Astrocyte (in vitro differentiated cells and primary cell): ENCODE measurements at regions not wholly inside any gene's neighbourhood (a gene's known extent, or its start where the extent isn't known, plus 50 kb on each side); places are given as distances from the start of the nearest gene placed in this dataset.

Experiments
- DNase-seq: peaks from one replicate; pipeline ENCODE4 v3.0.0-alpha.2; 2010; ENCODE audit warnings: low read depth
- FAIRE-seq: peaks from 2 replicates; lab custom pipeline; 2011; peaks lifted over from hg19 to GRCh38; lab: Jason Lieb, UNC
- H2AFZ ChIP-seq: 2 replicates; pipeline ENCODE4 v1.6.0; 2012; ENCODE audit warnings: low read depth, low read length, inconsistent platforms
- H3K27ac ChIP-seq: 2 replicates; pipeline ENCODE4 v1.5.1; 2011; ENCODE audit warnings: low read depth, low read length, inconsistent platforms
- H3K27me3 ChIP-seq: 2 replicates; pipeline ENCODE4 v1.6.0; 2011; ENCODE audit warnings: low read length, inconsistent platforms; ENCODE audit not compliant: insufficient read depth
- H3K36me3 ChIP-seq: 2 replicates; pipeline ENCODE4 v1.5.1; 2011; ENCODE audit warnings: low read length, inconsistent platforms; ENCODE audit not compliant: insufficient read depth
- H3K4me1 ChIP-seq: 2 replicates; pipeline ENCODE4 v1.5.1; 2011; ENCODE audit warnings: low read length, inconsistent platforms; ENCODE audit not compliant: insufficient read depth
- H3K4me2 ChIP-seq: 2 replicates; pipeline ENCODE4 v1.6.0; 2012; ENCODE audit warnings: low read length, inconsistent platforms
- H3K4me3 ChIP-seq: 2 replicates; pipeline ENCODE4 v1.5.1; 2011; ENCODE audit warnings: low read depth, mild to moderate bottlenecking, low read length, inconsistent platforms; ENCODE audit not compliant: insufficient read depth
- H3K79me2 ChIP-seq: 2 replicates; pipeline ENCODE4 v1.6.0; 2012; ENCODE audit warnings: mild to moderate bottlenecking, low read length, inconsistent platforms; ENCODE audit not compliant: insufficient read depth
- H3K9ac ChIP-seq: 2 replicates; pipeline ENCODE4 v1.6.0; 2012; ENCODE audit warnings: mild to moderate bottlenecking, low read length, inconsistent platforms
- H3K9me3 ChIP-seq: 2 replicates; pipeline ENCODE4 v1.5.1; 2012; ENCODE audit warnings: low read depth, mild to moderate bottlenecking, low read length, inconsistent platforms; ENCODE audit not compliant: insufficient read depth
- H4K20me1 ChIP-seq: 2 replicates; pipeline ENCODE4 v1.6.0; 2012; ENCODE audit warnings: low read length, inconsistent platforms; ENCODE audit not compliant: insufficient read depth
- H3K27ac Mint-ChIP-seq: one replicate; pipeline ENCODE4 v1.8.0; 2021; ENCODE audit warnings: mild to moderate bottlenecking, mixed read lengths; ENCODE audit not compliant: unreplicated experiment
- H3K27me3 Mint-ChIP-seq: one replicate; pipeline ENCODE4 v1.8.0; 2021; ENCODE audit warnings: low read depth, mixed read lengths; ENCODE audit not compliant: unreplicated experiment
- H3K36me3 Mint-ChIP-seq: one replicate; pipeline ENCODE4 v1.8.0; 2021; ENCODE audit warnings: low read depth, mixed read lengths; ENCODE audit not compliant: unreplicated experiment
- H3K4me1 Mint-ChIP-seq: one replicate; pipeline ENCODE4 v1.8.0; 2021; ENCODE audit warnings: low read depth, mixed read lengths; ENCODE audit not compliant: unreplicated experiment
- H3K4me3 Mint-ChIP-seq: one replicate; pipeline ENCODE4 v1.8.0; 2021; ENCODE audit warnings: mild to moderate bottlenecking, moderate library complexity, mixed read lengths; ENCODE audit not compliant: unreplicated experiment
- H3K9me3 Mint-ChIP-seq: one replicate; pipeline ENCODE4 v1.8.0; 2021; ENCODE audit warnings: mild to moderate bottlenecking, mixed read lengths; ENCODE audit not compliant: unreplicated experiment
- CTCF ChIP-seq: IDR thresholded peaks from 2 replicates; pipeline ENCODE4 v1.5.1; 2011; ENCODE audit warnings: low read depth, mild to moderate bottlenecking, inconsistent platforms, low read length, moderate library complexity; ENCODE audit not compliant: insufficient read depth
- EZH2 ChIP-seq: IDR thresholded peaks from 2 replicates; pipeline ENCODE4 v1.6.1; 2012; ENCODE audit warnings: mild to moderate bottlenecking, low read length, inconsistent platforms; ENCODE audit not compliant: insufficient read depth

- H3K4me3 Mint-ChIP-seq = no peak overlapping the region
- FAIRE-seq = no peak
These were observed 447.8 kb upstream of the CNTN5 start for GRCh38 chr11:98572941-98573340.

GRCh38 chr11:98587884-98588283 lies 432.9 kb upstream of the CNTN5 start:
- no peaks in the 10 kb centered on the region for H3K9me3 ChIP-seq
- H3K36me3 Mint-ChIP-seq = no peaks in the 10 kb centered on the region
- no peak overlapping the region for H3K27ac ChIP-seq
- H2AFZ ChIP-seq = no peak overlapping the region
- H3K79me2 ChIP-seq = no peaks in the 10 kb centered on the region
- no peaks in the 10 kb centered on the region for H3K4me1 Mint-ChIP-seq
- H3K4me2 ChIP-seq = no peak overlapping the region
- no peaks in the 10 kb centered on the region for H4K20me1 ChIP-seq
- H3K27me3 ChIP-seq = no peaks in the 10 kb centered on the region
- H3K27me3 Mint-ChIP-seq = no peaks in the 10 kb centered on the region
- TF ChIP-seq EZH2 (no peak), CTCF (no peak)
- H3K9me3 Mint-ChIP-seq = no peaks in the 10 kb centered on the region
- H3K36me3 ChIP-seq = no peaks in the 10 kb centered on the region
- FAIRE-seq (no peak), DNase-seq (no peak)
- H3K4me3 Mint-ChIP-seq = no peak overlapping the region
- H3K4me3 ChIP-seq = no peak overlapping the region
- H3K9ac ChIP-seq = no peak overlapping the region
- H3K27ac Mint-ChIP-seq = no peak overlapping the region
- no peaks in the 10 kb centered on the region for H3K4me1 ChIP-seq

More at GRCh38 chr11:98572941-98573340, 447.8 kb upstream of the CNTN5 start:
- Mint-ChIP-seq H3K9me3 (no peaks in the 10 kb centered on the region), H3K27ac (no peak overlapping the region), H3K36me3 (no peaks in the 10 kb centered on the region), H3K4me1 (peaks cover 3% of the 10 kb centered on the region), H3K27me3 (no peaks in the 10 kb centered on the region)
- Histone ChIP-seq H2AFZ (no peak overlapping the region), H4K20me1 (no peaks in the 10 kb centered on the region), H3K4me3 (no peak overlapping the region), H3K9me3 (no peaks in the 10 kb centered on the region), H3K4me1 (no peaks in the 10 kb centered on the region), H3K27me3 (no peaks in the 10 kb centered on the region), H3K4me2 (no peak overlapping the region), H3K27ac (no peak overlapping the region), H3K79me2 (no peaks in the 10 kb centered on the region), H3K9ac (no peak overlapping the region), H3K36me3 (no peaks in the 10 kb centered on the region)
- TF ChIP-seq EZH2 = no peak
- TF ChIP-seq CTCF = no peak
- no peak for DNase-seq

GRCh38 chr11:98589967-98590366 lies 430.8 kb upstream of the CNTN5 start:
- no peak overlapping the region for H3K4me3 ChIP-seq
- no peak for FAIRE-seq
- no peak overlapping the region for H3K27ac ChIP-seq
- H3K4me1 Mint-ChIP-seq = no peaks in the 10 kb centered on the region
- no peak overlapping the region for H3K4me2 ChIP-seq
- no peaks in the 10 kb centered on the region for H3K27me3 ChIP-seq
- no peak overlapping the region for H3K27ac Mint-ChIP-seq
- no peaks in the 10 kb centered on the region for H3K4me1 ChIP-seq
- H3K9ac ChIP-seq = no peak overlapping the region
- TF ChIP-seq CTCF (no peak), EZH2 (no peak)
- H4K20me1 ChIP-seq = no peaks in the 10 kb centered on the region
- DNase-seq = no peak
- no peaks in the 10 kb centered on the region for H3K27me3 Mint-ChIP-seq
- H2AFZ ChIP-seq = no peak overlapping the region
- no peaks in the 10 kb centered on the region for H3K79me2 ChIP-seq
- H3K9me3 ChIP-seq = no peaks in the 10 kb centered on the region
- H3K36me3 Mint-ChIP-seq = no peaks in the 10 kb centered on the region
- no peaks in the 10 kb centered on the region for H3K36me3 ChIP-seq
- H3K9me3 Mint-ChIP-seq = no peaks in the 10 kb centered on the region
- no peak overlapping the region for H3K4me3 Mint-ChIP-seq
